ENCODE measurements at regions not wholly inside any gene's neighbourhood (a gene's known extent, or its start where the extent isn't known, plus 50 kb on each side); places are given as distances from the start of the nearest gene placed in this dataset.
"Not testable (repeated sequence)": the region's sequence is repeated elsewhere in the genome, so short reads cannot be mapped to it uniquely, and the experiment has no call there.

- DNase-seq (no peak), ATAC-seq (no peak)
Measured at GRCh38 chr1:80531182-80531581, 1269.6 kb upstream of the ADGRL2 start.

- DNase-seq (no peak), ATAC-seq (no peak)
Measured at GRCh38 chr1:80529546-80529945, 1271.2 kb upstream of the ADGRL2 start.

- no peak for ATAC-seq
- no peak for DNase-seq
Measured at GRCh38 chr1:80523861-80524260, 1276.9 kb upstream of the ADGRL2 start.

GRCh38 chr1:80523071-80523470, 1277.7 kb upstream of the ADGRL2 start:
- ATAC-seq, DNase-seq: not testable (repeated sequence)

- no peak for DNase-seq
Measured at GRCh38 chr1:80520949-80521348, 1279.8 kb upstream of the ADGRL2 start.

GRCh38 chr1:80517062-80517461, 1283.7 kb upstream of the ADGRL2 start:
- DNase-seq (no peak), ATAC-seq (no peak)

More at GRCh38 chr1:80520949-80521348, 1279.8 kb upstream of the ADGRL2 start:
- no peak for ATAC-seq

GRCh38 chr1:80509965-80510522, 1290.7 kb upstream of the ADGRL2 start:
- ATAC-seq (no peak), DNase-seq (no peak)

- DNase-seq (no peak), ATAC-seq (no peak)
Measured at GRCh38 chr1:80506216-80506615, 1294.5 kb upstream of the ADGRL2 start.

GRCh38 chr1:80498673-80499072, 1302.1 kb upstream of the ADGRL2 start:
- no peak for DNase-seq

GRCh38 chr1:80495806-80496205, 1304.9 kb upstream of the ADGRL2 start:
- ATAC-seq (no peak), DNase-seq (no peak)

More at GRCh38 chr1:80498673-80499072, 1302.1 kb upstream of the ADGRL2 start:
- no peak for ATAC-seq

GRCh38 chr1:80472145-80472544, 1328.6 kb upstream of the ADGRL2 start:
- DNase-seq (no peak), ATAC-seq (no peak)

GRCh38 chr1:80468356-80468755, 1332.4 kb upstream of the ADGRL2 start:
- ATAC-seq = no peak

GRCh38 chr1:80462006-80462405, 1338.7 kb upstream of the ADGRL2 start:
- ATAC-seq (no peak), DNase-seq (no peak)

More at GRCh38 chr1:80468356-80468755, 1332.4 kb upstream of the ADGRL2 start:
- no peak for DNase-seq

- no peak for DNase-seq
- ATAC-seq = no peak
Measured at GRCh38 chr1:80457409-80457808, 1343.3 kb upstream of the ADGRL2 start.

GRCh38 chr1:80453775-80454174, 1347.0 kb upstream of the ADGRL2 start:
- DNase-seq = no peak
- no peak for ATAC-seq

GRCh38 chr1:80450711-80451110, 1350.0 kb upstream of the ADGRL2 start:
- ATAC-seq (no peak), DNase-seq (no peak)

- no peak for DNase-seq
- no peak for ATAC-seq
Measured at GRCh38 chr1:80448081-80448480, 1352.7 kb upstream of the ADGRL2 start.

GRCh38 chr1:80447526-80447925, 1353.2 kb upstream of the ADGRL2 start:
- ATAC-seq (no peak), DNase-seq (no peak)

GRCh38 chr1:80445033-80445432, 1355.7 kb upstream of the ADGRL2 start:
- ATAC-seq = no peak
- no peak for DNase-seq

GRCh38 chr1:80444171-80444570, 1356.6 kb upstream of the ADGRL2 start:
- ATAC-seq = no peak
- DNase-seq = no peak

GRCh38 chr1:80441664-80442063, 1359.1 kb upstream of the ADGRL2 start:
- DNase-seq (no peak), ATAC-seq (no peak)

- ATAC-seq = no peak
- DNase-seq = no peak
Measured at GRCh38 chr1:80436851-80437250, 1363.9 kb upstream of the ADGRL2 start.

- ATAC-seq (no peak), DNase-seq (no peak)
Measured at GRCh38 chr1:80427881-80428280, 1372.9 kb upstream of the ADGRL2 start.

GRCh38 chr1:80424249-80424648, 1376.5 kb upstream of the ADGRL2 start:
- DNase-seq (no peak), ATAC-seq (no peak)

GRCh38 chr1:80418134-80418533, 1382.6 kb upstream of the ADGRL2 start:
- ATAC-seq = no peak

More at GRCh38 chr1:80418134-80418533, 1382.6 kb upstream of the ADGRL2 start:
- DNase-seq = no peak

Measured in stimulated activated naive CD8-positive, alpha-beta T cell treated with anti-CD3 and anti-CD28 coated beads, Interleukin-15, Interleukin-2, amounts not matched to agents 100 U/mL and 50 U/mL, for 24 hours (primary cell).